Transverse colon (tissue), 4 donors: ENCODE measurements at regions not wholly inside any gene's neighbourhood (a gene's known extent, or its start where the extent isn't known, plus 50 kb on each side); places are given as distances from the start of the nearest gene placed in this dataset.

Experiments used
- DNase-seq: peaks from one replicate; pipeline ENCODE4 v3.0.0-alpha.2; 2019
- H3K27ac ChIP-seq, 4 donors: fragments of 200-600 bp; sonication (generic); 2 replicates each; pipeline ENCODE4 v1.5.1; 2016 to 2018; ENCODE audit warnings: inconsistent platforms in 4 of 4
- H3K27me3 ChIP-seq: fragments of 200-600 bp; sonication (generic); 2 replicates; pipeline ENCODE4 v1.5.1; 2017; ENCODE audit warnings: inconsistent platforms
- H3K36me3 ChIP-seq, 4 donors: fragments of 200-600 bp; sonication (generic); 2 replicates each; pipeline ENCODE4 v1.5.1; 2017 to 2019; ENCODE audit warnings: inconsistent platforms in 4 of 4
- H3K4me1 ChIP-seq, 4 donors: fragments of 200-600 bp; sonication (generic); 2 replicates each; pipeline ENCODE4 v1.5.1; 2017 to 2020; ENCODE audit warnings: inconsistent platforms in 4 of 4
- H3K4me3 ChIP-seq, 4 donors: fragments of 200-600 bp; sonication (generic); 1 replicate in 1 of 4; 2 replicates in 3 of 4; pipeline versions ENCODE4 v1.5.1 to v1.6.1; 2017 to 2019; ENCODE audit warnings: inconsistent platforms in 4 of 4
- H3K9me3 ChIP-seq, 2 donors: fragments of 200-600 bp; sonication (generic); 2 replicates each; pipeline ENCODE4 v1.5.1; 2017 to 2019; ENCODE audit warnings: inconsistent platforms in 2 of 2
- CTCF ChIP-seq, 5 experiments: fragments of 200-600 bp in 3 of 5; fragments of 450-650 bp in 2 of 5; sonication (generic) in 3 of 5; IDR thresholded peaks; 1 replicate in 2 of 5; 2 replicates in 3 of 5; pipeline ENCODE4 v1.5.1; 2016 to 2017; ENCODE audit warnings: antibody characterized with exemption in 5 of 5, inconsistent platforms in 3 of 5, mild to moderate bottlenecking in 2 of 5, moderate library complexity in 1 of 5
- EP300 ChIP-seq: sonication (generic); formaldehyde crosslinking; IDR thresholded peaks from one replicate; pipeline ENCODE4 v1.6.1; 2017; ENCODE audit warnings: antibody characterized with exemption, low read depth
- POLR2A ChIP-seq: fragments of 450-650 bp; IDR thresholded peaks from one replicate; pipeline ENCODE4 v1.6.1; 2016; ENCODE audit warnings: antibody characterized with exemption, mild to moderate bottlenecking, moderate library complexity
- POLR2AphosphoS5 ChIP-seq, 3 donors: sonication (generic); formaldehyde crosslinking; IDR thresholded peaks; one replicate each; pipeline ENCODE4 v1.6.1; 2016; ENCODE audit warnings: antibody characterized with exemption in 3 of 3
- WGBS, 2 donors: methylation state at CpG; one replicate each; pipeline ENCODE4 v1.1.5; 2018; ENCODE audit warnings: low coverage in 1 of 2; 5-methylcytosine and 5-hydroxymethylcytosine counted together
- in situ Hi-C, 4 donors: fragments of 200-750 bp; cut with MboI; loops; one replicate each; pipeline versions ENCODE4 v1.15.0 to v1.15.1; 2017; ENCODE audit warnings: low sequenced_read_pairs in 3 of 4, low pct_ligation_motif_present in 1 of 4, low pct_unique_long_range_greater_than_20kb in 1 of 4
- intact Hi-C: fragments of 100-400 bp; cut with DNase I; formaldehyde crosslinking; loops from one replicate; pipeline ENCODE4 v1.15.1; 2023; ENCODE audit warnings: low total_unique reads

GRCh38 chr9:31520301-31521085 lies 864.0 kb upstream of the ACO1 start:
- TF ChIP-seq POLR2AphosphoS5 (IDR thresholded peaks at IDR 0.05) (no peak), POLR2A (no peak), CTCF (IDR thresholded peaks at IDR 0.05) (no peak)
- intact Hi-C loops (no loop called here), in situ Hi-C loops (no loop called here)
- Histone ChIP-seq H3K36me3 (no peaks in the 10 kb centered on the region), H3K4me1 (no peaks in the 10 kb centered on the region), H3K27ac (no peak overlapping the region), H3K4me3 (no peak overlapping the region), H3K9me3 (no peaks in the 10 kb centered on the region), H3K27me3 (no peaks in the 10 kb centered on the region)
- WGBS, 2 donors: 75 to 84% methylated on average over 3 of the region's 3 CpGs
- DNase-seq: no peak

- Histone ChIP-seq H3K36me3 (no peaks in the 10 kb centered on the region), H3K27ac (no peak overlapping the region), H3K4me1 (no peaks in the 10 kb centered on the region), H3K9me3 (no peaks in the 10 kb centered on the region), H3K4me3 (no peak overlapping the region), H3K27me3 (no peaks in the 10 kb centered on the region)
- DNase-seq: no peak
- in situ Hi-C loops: no loop called here
- no peak for TF ChIP-seq EP300
- TF ChIP-seq CTCF (IDR thresholded peaks at IDR 0.05): no peak
- no peak for TF ChIP-seq POLR2A
- no peak for TF ChIP-seq POLR2AphosphoS5 (IDR thresholded peaks at IDR 0.05)
- whole genome bisulfite sequencing, 2 donors: 77 to 82% methylated on average over 2 of the region's 2 CpGs
- intact Hi-C loops: no loop called here
These were observed 848.8 kb upstream of the ACO1 start for GRCh38 chr9:31535651-31536050.

- Histone ChIP-seq H3K4me1 (no peaks in the 10 kb centered on the region), H3K27ac (no peak overlapping the region), H3K27me3 (no peaks in the 10 kb centered on the region), H3K9me3 (no peaks in the 10 kb centered on the region), H3K36me3 (no peaks in the 10 kb centered on the region), H3K4me3 (no peak overlapping the region)
- 63 to 66% methylated on average over 4 of the region's 4 CpGs for WGBS, 2 donors
- in situ Hi-C loops: no loop called here
- TF ChIP-seq POLR2A: no peak
- TF ChIP-seq CTCF (IDR thresholded peaks at IDR 0.05): no peak
- no peak for TF ChIP-seq EP300
- DNase-seq: no peak
- intact Hi-C loops: no loop called here
These were observed 848.0 kb upstream of the ACO1 start for GRCh38 chr9:31536471-31536870.

- intact Hi-C loops: no loop called here
- DNase-seq: no peak
- Histone ChIP-seq H3K4me3 (no peak overlapping the region), H3K27ac (no peak overlapping the region), H3K4me1 (no peaks in the 10 kb centered on the region), H3K27me3 (no peaks in the 10 kb centered on the region), H3K36me3 (no peaks in the 10 kb centered on the region), H3K9me3 (no peaks in the 10 kb centered on the region)
- in situ Hi-C loops: no loop called here
- TF ChIP-seq POLR2AphosphoS5 (IDR thresholded peaks at IDR 0.05) (no peak), CTCF (IDR thresholded peaks at IDR 0.05) (no peak), POLR2A (no peak), EP300 (no peak)
- 29 to 54% methylated on average over 3 to 4 of the region's 4 CpGs for WGBS, 2 donors
These were observed 842.6 kb upstream of the ACO1 start for GRCh38 chr9:31541721-31542281.
